ENCODE measurements at regions not wholly inside any gene's neighbourhood (a gene's known extent, or its start where the extent isn't known, plus 50 kb on each side); places are given as distances from the start of the nearest gene placed in this dataset.

DNA sequence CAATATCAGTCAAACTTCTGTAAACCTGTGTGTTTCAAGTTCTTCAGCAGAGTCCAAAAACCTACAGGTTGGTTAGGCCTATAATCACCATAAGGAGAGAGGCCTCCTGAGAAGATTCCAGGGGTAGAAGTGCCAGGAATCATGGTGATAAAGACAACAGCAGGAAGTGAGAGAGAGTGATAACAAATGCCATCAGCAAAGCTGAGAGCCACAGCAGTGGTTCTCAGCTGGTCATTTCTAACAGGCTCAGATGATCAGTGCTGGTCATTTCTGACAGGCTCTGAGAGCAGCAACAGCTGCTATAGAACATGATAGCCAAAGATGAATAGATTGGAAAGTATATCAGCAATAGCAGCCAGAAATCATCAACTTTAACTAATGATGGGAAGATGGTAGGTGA lies 101.3 kb downstream of the TYW3 start:
- TF ChIP-seq, protein P1, sequence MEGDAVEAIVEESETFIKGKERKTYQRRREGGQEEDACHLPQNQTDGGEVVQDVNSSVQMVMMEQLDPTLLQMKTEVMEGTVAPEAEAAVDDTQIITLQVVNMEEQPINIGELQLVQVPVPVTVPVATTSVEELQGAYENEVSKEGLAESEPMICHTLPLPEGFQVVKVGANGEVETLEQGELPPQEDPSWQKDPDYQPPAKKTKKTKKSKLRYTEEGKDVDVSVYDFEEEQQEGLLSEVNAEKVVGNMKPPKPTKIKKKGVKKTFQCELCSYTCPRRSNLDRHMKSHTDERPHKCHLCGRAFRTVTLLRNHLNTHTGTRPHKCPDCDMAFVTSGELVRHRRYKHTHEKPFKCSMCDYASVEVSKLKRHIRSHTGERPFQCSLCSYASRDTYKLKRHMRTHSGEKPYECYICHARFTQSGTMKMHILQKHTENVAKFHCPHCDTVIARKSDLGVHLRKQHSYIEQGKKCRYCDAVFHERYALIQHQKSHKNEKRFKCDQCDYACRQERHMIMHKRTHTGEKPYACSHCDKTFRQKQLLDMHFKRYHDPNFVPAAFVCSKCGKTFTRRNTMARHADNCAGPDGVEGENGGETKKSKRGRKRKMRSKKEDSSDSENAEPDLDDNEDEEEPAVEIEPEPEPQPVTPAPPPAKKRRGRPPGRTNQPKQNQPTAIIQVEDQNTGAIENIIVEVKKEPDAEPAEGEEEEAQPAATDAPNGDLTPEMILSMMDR (IDR thresholded peaks at IDR 0.05; ENCODE audit: unreplicated experiment): no peak
- Mint-ChIP-seq H3K36me3 (no peaks in the 10 kb centered on the region), H3K9me3 (no peaks in the 10 kb centered on the region), H3K27me3 (ENCODE audit: low read depth) (peaks cover 19% of the 10 kb centered on the region), H3K4me3 (no peak overlapping the region), H3K27ac (no peak overlapping the region), H3K4me1 (no peaks in the 10 kb centered on the region)
- DNase-seq (ENCODE audit: low spot score in 2 of 2, unreplicated experiment in 2 of 2): no peak

DNA sequence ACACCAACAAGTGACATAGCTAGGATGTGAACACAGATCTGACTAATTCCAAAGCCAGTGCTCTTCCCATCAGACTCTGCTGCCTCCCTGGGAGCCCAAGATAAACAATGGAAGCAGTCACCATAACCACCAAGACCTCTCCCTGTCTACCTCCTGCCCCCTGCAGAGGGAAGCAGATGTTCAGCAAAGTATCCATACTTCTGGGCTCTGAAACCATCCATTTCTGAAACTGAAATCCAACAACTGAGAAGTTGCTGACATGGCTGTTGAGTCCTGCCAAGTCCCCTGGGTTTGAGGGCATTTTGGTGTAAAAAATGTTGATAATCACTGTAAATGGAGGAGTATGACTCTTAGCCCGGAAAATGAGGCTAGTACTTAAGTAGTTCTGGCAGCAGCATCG lies 102.1 kb downstream of the TYW3 start:
- Mint-ChIP-seq H3K36me3 (no peaks in the 10 kb centered on the region), H3K9me3 (no peaks in the 10 kb centered on the region), H3K4me1 (no peaks in the 10 kb centered on the region), H3K4me3 (no peak overlapping the region), H3K27ac (no peak overlapping the region), H3K27me3 (ENCODE audit: low read depth) (peaks cover 14% of the 10 kb centered on the region)
- TF ChIP-seq, protein P1 (IDR thresholded peaks at IDR 0.05; ENCODE audit: unreplicated experiment): no peak
- no peak for DNase-seq (ENCODE audit: low spot score in 2 of 2, unreplicated experiment in 2 of 2)

DNA sequence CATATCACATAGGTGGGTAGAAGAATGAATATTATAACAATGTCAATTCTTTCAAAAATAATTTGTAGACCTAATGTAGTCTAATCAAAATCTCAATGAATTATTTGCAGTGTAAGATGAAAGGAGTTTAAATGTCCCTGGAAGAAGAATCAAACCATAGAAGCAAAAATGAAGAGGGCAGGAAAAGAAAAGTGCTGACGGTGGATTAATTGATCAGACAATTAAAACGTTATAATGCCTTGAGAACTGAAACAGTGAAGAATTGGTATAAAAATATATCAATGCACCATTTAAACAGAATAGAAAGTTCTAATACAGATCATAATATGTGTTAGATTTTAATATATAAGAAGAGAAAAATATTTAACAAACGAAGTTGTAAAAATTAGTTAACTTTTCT lies 109.8 kb downstream of the TYW3 start:
- Mint-ChIP-seq H3K36me3 (no peaks in the 10 kb centered on the region), H3K4me1 (no peaks in the 10 kb centered on the region), H3K27me3 (ENCODE audit: low read depth) (no peaks in the 10 kb centered on the region), H3K27ac (no peak overlapping the region), H3K9me3 (peaks cover 4% of the 10 kb centered on the region), H3K4me3 (no peak overlapping the region)
- DNase-seq (ENCODE audit: low spot score in 2 of 2, unreplicated experiment in 2 of 2): no peak
- TF ChIP-seq, protein P1 (IDR thresholded peaks at IDR 0.05; ENCODE audit: unreplicated experiment): no peak

DNA sequence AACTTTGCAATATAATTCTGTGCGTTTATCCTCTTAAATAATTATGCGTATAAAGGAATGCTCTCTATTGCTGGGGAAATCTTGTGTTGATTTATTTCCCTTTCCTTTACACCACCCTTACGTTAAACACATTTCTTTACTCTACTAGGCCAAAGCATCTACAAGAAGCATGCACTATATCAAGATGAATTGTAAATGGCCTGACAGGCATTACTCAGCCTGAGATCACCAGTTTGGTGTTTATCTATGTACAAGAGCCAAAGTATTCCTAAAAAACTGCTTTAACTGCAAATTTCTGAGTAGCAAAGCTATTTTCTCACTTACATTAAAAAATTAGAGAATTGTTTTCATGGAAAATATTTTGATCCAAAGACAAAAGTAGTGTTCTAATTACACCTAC lies 114.8 kb downstream of the TYW3 start:
- H3K4me3 Mint-ChIP-seq: no peak overlapping the region
- H3K27me3 Mint-ChIP-seq (ENCODE audit: low read depth): peaks cover 2% of the 10 kb centered on the region
- H3K27ac Mint-ChIP-seq: no peak overlapping the region
- no peak for DNase-seq (ENCODE audit: low spot score in 2 of 2, unreplicated experiment in 2 of 2)
- no peaks in the 10 kb centered on the region for H3K4me1 Mint-ChIP-seq
- no peaks in the 10 kb centered on the region for H3K36me3 Mint-ChIP-seq
- peaks cover 4% of the 10 kb centered on the region for H3K9me3 Mint-ChIP-seq
- TF ChIP-seq, protein P1 (IDR thresholded peaks at IDR 0.05; ENCODE audit: unreplicated experiment): no peak

DNA sequence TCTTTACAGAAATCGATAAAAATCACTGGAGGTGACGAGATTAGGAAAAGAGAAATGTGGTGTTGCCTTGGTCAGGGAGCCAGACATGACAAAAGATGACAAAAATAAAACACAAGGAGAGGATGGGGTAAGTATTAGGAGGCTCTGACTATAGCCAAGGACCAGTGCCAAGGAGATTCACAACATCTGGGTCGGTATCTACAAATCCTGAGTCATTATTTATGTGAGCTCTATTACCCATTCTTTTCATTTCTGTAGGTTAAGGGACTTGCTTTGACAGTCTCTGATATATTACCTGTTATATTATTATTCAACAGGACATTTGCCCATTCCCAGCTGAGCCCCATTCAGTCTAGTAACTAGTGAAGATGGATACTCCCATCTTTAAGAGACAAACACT lies 120.8 kb downstream of the TYW3 start:
- DNase-seq (ENCODE audit: low spot score in 2 of 2, unreplicated experiment in 2 of 2): no peak
- TF ChIP-seq, protein P1 (IDR thresholded peaks at IDR 0.05; ENCODE audit: unreplicated experiment): no peak
- Mint-ChIP-seq H3K9me3 (no peaks in the 10 kb centered on the region), H3K27me3 (ENCODE audit: low read depth) (peaks cover 2% of the 10 kb centered on the region), H3K4me1 (no peaks in the 10 kb centered on the region), H3K36me3 (no peaks in the 10 kb centered on the region), H3K27ac (no peak overlapping the region), H3K4me3 (no peak overlapping the region)

DNA sequence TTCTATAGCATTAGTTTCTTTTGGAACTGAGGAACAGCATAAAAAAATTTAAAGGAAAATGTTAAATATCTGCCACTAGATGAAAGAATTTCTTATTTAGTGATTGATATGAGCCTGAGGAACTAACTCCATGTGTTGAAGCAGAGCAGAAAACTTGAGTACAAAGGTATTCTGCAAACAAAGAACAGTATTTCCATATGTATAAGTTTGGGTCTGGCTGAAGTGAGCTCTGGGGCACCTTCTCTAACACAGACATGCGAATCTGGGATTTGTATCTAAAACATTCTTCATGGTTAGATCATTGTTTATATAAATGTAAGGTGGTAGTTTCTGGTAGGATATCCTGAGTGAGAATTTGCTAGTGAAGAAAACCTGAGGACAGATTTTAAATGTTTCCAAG lies 123.2 kb downstream of the TYW3 start:
- Mint-ChIP-seq H3K36me3 (no peaks in the 10 kb centered on the region), H3K4me1 (no peaks in the 10 kb centered on the region), H3K9me3 (no peaks in the 10 kb centered on the region), H3K4me3 (no peak overlapping the region), H3K27ac (no peak overlapping the region), H3K27me3 (ENCODE audit: low read depth) (no peaks in the 10 kb centered on the region)
- TF ChIP-seq, protein P1 (IDR thresholded peaks at IDR 0.05; ENCODE audit: unreplicated experiment): no peak
- DNase-seq (ENCODE audit: low spot score in 2 of 2, unreplicated experiment in 2 of 2): no peak
